Skeletal muscle satellite cell (primary cell): ENCODE measurements at regions not wholly inside any gene's neighbourhood (a gene's known extent, or its start where the extent isn't known, plus 50 kb on each side); places are given as distances from the start of the nearest gene placed in this dataset.
A peak's percentile ranks its signal among the peaks of the same experiment; 100 is the strongest.

ENCODE experiments used
- H3K27me3 ChIP-seq: 2 replicates; pipeline ENCODE4 v1.7.0; 2013; ENCODE audit warnings: low read length; ENCODE audit not compliant: control insufficient read depth, insufficient read depth
- H3K36me3 ChIP-seq: 2 replicates; pipeline ENCODE4 v1.7.0; 2013; ENCODE audit warnings: mild to moderate bottlenecking, control low read depth, low read length; ENCODE audit not compliant: insufficient read depth
- H3K4me1 ChIP-seq: 2 replicates; pipeline ENCODE4 v1.7.0; 2013; ENCODE audit warnings: low read length; ENCODE audit not compliant: control insufficient read depth, insufficient read depth
- H3K4me2 ChIP-seq: 2 replicates; pipeline ENCODE4 v1.7.0; 2013; ENCODE audit warnings: mild to moderate bottlenecking, low read length
- H3K4me3 ChIP-seq: 2 replicates; pipeline ENCODE4 v1.7.0; 2013; ENCODE audit warnings: low read length
- H3K9ac ChIP-seq: 2 replicates; pipeline ENCODE4 v1.7.0; 2013; ENCODE audit warnings: mild to moderate bottlenecking, low read depth, low read length, moderate library complexity
- H3K9me3 ChIP-seq: replicated peaks from 2 replicates; pipeline ENCODE4 v1.7.0; 2013; ENCODE audit warnings: mild to moderate bottlenecking, control low read depth, low read length

GRCh38 chr13:33528896-33529295, 243.3 kb upstream of the STARD13 start:
- Histone ChIP-seq H3K4me3 (no peak overlapping the region), H3K4me1 (peaks cover 21% of the 10 kb centered on the region), H3K36me3 (no peaks in the 10 kb centered on the region), H3K9me3 (no peaks in the 10 kb centered on the region), H3K27me3 (no peaks in the 10 kb centered on the region), H3K4me2 (no peak overlapping the region), H3K9ac (no peak overlapping the region)

- H3K27me3 ChIP-seq = no peaks in the 10 kb centered on the region
- H3K36me3 ChIP-seq = no peaks in the 10 kb centered on the region
- H3K4me1 ChIP-seq = peaks cover 1% of the 10 kb centered on the region
- no peak overlapping the region for H3K4me2 ChIP-seq
- no peak overlapping the region for H3K4me3 ChIP-seq
- H3K9ac ChIP-seq = no peak overlapping the region
- H3K9me3 ChIP-seq = no peaks in the 10 kb centered on the region
Observed at GRCh38 chr13:33531484-33531883, 245.9 kb upstream of the STARD13 start.

DNA sequence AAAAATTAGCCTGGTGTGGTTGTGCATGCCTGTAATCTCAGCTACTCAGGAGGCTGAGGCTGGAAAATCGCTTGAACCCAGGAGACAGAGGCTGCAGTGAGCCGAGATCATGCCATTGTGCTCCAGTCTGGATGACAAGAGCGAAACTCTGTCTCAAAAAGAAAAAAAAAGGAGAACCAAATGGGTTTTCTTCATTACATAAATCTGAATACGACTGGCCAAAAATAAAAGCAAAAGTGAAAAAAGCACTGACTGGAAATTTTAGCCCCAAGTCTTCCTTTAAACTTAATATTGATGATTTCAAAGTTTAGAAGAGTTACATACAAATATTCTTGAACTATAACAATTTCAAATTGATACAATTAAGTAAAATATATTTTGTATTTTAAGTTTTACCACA, 249.5 kb upstream of the STARD13 start:
- H3K36me3 ChIP-seq = no peaks in the 10 kb centered on the region
- H3K4me2 ChIP-seq = no peak overlapping the region
- peaks cover 21% of the 10 kb centered on the region for H3K4me1 ChIP-seq
- no peaks in the 10 kb centered on the region for H3K9me3 ChIP-seq
- no peaks in the 10 kb centered on the region for H3K27me3 ChIP-seq
- no peak overlapping the region for H3K4me3 ChIP-seq
- H3K9ac ChIP-seq = no peak overlapping the region

DNA sequence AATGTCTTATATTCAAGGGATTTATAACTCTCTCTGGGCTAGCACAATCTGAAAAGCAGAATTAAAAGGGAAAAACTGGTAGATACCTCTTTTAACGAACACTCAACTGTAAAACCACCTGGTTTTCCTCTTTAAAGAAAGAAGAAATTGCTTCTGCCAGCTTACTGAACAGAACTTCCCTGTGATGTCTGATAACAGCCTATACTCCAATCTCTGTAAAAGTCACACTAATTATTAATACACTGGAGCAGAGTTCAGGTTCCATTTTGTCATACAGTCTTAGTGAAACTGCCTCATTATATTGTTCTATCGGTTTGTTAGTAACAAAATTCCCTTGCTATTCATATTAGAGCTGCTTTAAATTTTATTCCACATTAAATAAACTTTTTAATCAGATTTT, 251.0 kb upstream of the STARD13 start:
- H3K4me1 ChIP-seq = peaks cover 30% of the 10 kb centered on the region
- no peaks in the 10 kb centered on the region for H3K9me3 ChIP-seq
- no peaks in the 10 kb centered on the region for H3K36me3 ChIP-seq
- no peaks in the 10 kb centered on the region for H3K27me3 ChIP-seq
- peak overlapping the region; percentile 58 for H3K9ac ChIP-seq
- H3K4me3 ChIP-seq = no peak overlapping the region
- peak overlapping the region; percentile 7 for H3K4me2 ChIP-seq

- H3K4me3 ChIP-seq = no peak overlapping the region
Observed at GRCh38 chr13:33537026-33537425, 251.5 kb upstream of the STARD13 start.

DNA sequence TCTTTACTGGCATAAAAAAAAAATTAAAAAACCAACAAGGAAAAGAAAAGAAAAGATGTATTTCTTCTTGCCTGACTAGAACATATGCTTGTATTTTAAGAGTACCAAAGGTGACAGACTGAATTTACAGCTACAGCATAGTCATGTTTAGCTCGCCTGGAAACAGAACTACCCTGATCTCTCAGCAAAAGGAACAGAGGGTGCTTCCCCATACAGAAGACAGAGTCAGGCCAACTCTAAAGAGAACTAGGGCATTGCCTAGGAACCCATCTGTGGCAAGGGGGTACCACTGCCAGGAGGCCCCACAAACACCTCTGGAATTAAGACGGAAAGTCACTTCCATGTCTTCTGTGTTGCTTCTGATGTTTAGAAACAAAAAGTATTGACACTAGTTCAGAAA, 252.1 kb upstream of the STARD13 start:
- Histone ChIP-seq H3K36me3 (no peaks in the 10 kb centered on the region), H3K9ac (peak overlapping the region; percentile 58), H3K27me3 (no peaks in the 10 kb centered on the region), H3K4me3 (no peak overlapping the region), H3K4me1 (peaks cover 33% of the 10 kb centered on the region), H3K4me2 (peak overlapping the region; percentile 29), H3K9me3 (no peaks in the 10 kb centered on the region)

More at GRCh38 chr13:33537026-33537425, 251.5 kb upstream of the STARD13 start:
- Histone ChIP-seq H3K36me3 (no peaks in the 10 kb centered on the region), H3K4me2 (peak overlapping the region; percentile 7), H3K9me3 (no peaks in the 10 kb centered on the region), H3K27me3 (no peaks in the 10 kb centered on the region), H3K4me1 (peaks cover 33% of the 10 kb centered on the region), H3K9ac (peak overlapping the region; percentile 58)

- H3K4me1 ChIP-seq = peaks cover 48% of the 10 kb centered on the region
- no peaks in the 10 kb centered on the region for H3K27me3 ChIP-seq
- H3K4me3 ChIP-seq = peak overlapping the region; percentile 67
- H3K4me2 ChIP-seq = peak overlapping the region; percentile 85
- no peaks in the 10 kb centered on the region for H3K9me3 ChIP-seq
- H3K9ac ChIP-seq = peak overlapping the region; percentile 97
- H3K36me3 ChIP-seq = no peaks in the 10 kb centered on the region
Observed at GRCh38 chr13:33541456-33541855, 255.9 kb upstream of the STARD13 start.

DNA sequence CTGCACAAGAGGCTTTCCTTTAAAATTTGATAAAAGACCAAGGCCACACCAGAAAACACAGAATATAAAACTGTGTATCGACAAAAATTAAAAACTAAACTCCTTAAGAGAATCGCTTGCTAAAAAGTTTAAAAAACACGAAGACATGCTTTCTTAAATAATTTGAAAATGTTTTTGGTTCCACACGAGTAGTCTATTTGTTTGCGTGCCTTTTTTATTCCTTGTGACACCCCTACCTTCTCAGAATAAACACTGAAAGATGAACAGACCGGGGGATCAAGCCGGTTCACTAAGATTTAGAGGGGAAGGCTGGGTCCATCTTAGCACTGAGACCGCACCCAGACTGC, 256.4 kb upstream of the STARD13 start:
- Histone ChIP-seq H3K4me2 (peak overlapping the region; percentile 85), H3K9ac (peak overlapping the region; percentile 97), H3K36me3 (no peaks in the 10 kb centered on the region), H3K4me1 (peaks cover 44% of the 10 kb centered on the region), H3K4me3 (peak overlapping the region; percentile 67), H3K27me3 (no peaks in the 10 kb centered on the region), H3K9me3 (no peaks in the 10 kb centered on the region)

- peak overlapping the region; percentile 97 for H3K9ac ChIP-seq
- peaks cover 38% of the 10 kb centered on the region for H3K4me1 ChIP-seq
Observed at GRCh38 chr13:33542309-33543088, 256.9 kb upstream of the STARD13 start.

GRCh38 chr13:33543089-33543459, 257.5 kb upstream of the STARD13 start:
- H3K9me3 ChIP-seq = no peaks in the 10 kb centered on the region
- H3K4me2 ChIP-seq = peak overlapping the region; percentile 81
- peak overlapping the region; percentile 67 for H3K4me3 ChIP-seq
- no peaks in the 10 kb centered on the region for H3K27me3 ChIP-seq
- H3K36me3 ChIP-seq = no peaks in the 10 kb centered on the region
- peak overlapping the region; percentile 97 for H3K9ac ChIP-seq
- peaks cover 32% of the 10 kb centered on the region for H3K4me1 ChIP-seq

More at GRCh38 chr13:33542309-33543088, 256.9 kb upstream of the STARD13 start:
- Histone ChIP-seq H3K9me3 (no peaks in the 10 kb centered on the region), H3K36me3 (no peaks in the 10 kb centered on the region), H3K4me2 (peak overlapping the region; percentile 85), H3K4me3 (peak overlapping the region; percentile 67), H3K27me3 (no peaks in the 10 kb centered on the region)

DNA sequence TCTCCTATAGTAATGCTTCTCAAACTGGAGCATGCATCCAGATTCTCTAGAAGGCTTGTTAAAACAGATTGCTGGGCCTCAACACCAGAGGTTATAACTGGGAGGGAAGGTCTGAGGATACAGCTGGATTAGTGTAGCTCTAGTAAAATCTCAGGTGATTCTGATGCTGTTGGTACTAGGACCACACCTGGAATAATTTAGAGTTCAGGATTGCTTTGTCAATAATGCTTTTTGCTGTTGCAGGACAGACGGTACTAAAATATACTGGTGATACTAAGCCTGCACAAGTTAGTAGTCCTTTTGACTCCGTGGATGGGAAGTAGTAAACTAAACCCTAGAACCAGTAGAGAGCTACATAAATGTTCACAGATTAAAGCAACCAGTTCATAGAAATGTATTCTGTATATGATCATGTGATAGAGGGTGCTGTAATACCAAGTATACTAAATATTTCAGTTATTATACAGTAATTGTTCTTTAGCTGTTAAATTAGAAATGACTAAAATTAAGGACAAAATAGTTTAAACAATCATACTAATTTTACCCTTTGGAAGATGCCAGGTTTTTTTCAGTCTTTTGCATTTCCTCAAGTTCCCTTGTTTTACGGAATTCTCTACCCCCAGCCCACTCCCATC, 258.2 kb upstream of the STARD13 start:
- Histone ChIP-seq H3K4me2 (peak overlapping the region; percentile 81), H3K36me3 (no peaks in the 10 kb centered on the region), H3K27me3 (no peaks in the 10 kb centered on the region), H3K9ac (peak overlapping the region; percentile 97), H3K4me3 (peak overlapping the region; percentile 67), H3K9me3 (no peaks in the 10 kb centered on the region), H3K4me1 (peaks cover 29% of the 10 kb centered on the region)

DNA sequence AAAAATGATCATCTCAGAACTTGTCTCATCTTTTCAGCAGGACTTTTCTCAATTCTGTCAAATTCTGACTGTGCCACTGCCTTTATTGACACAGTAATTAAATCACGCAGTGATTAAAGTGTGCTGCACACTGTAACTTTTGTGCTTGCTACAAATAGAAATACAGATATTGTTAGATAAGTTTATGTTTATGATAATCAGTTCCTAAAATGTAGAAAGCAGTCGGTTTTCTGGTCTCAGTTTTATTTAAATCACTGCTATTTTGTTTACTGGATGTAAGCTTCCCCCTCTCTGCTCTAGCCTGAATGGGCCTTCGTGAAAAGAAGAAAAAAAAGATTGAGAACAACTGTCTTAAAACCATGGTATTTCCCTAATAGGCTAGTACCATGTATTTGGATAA, 258.8 kb upstream of the STARD13 start:
- Histone ChIP-seq H3K36me3 (no peaks in the 10 kb centered on the region), H3K4me3 (no peak overlapping the region), H3K9me3 (no peaks in the 10 kb centered on the region), H3K4me2 (no peak overlapping the region), H3K4me1 (peaks cover 29% of the 10 kb centered on the region), H3K27me3 (no peaks in the 10 kb centered on the region), H3K9ac (peak overlapping the region; percentile 97)
